C4-2B (cell line): ENCODE measurements at regions not wholly inside any gene's neighbourhood (a gene's known extent, or its start where the extent isn't known, plus 50 kb on each side); places are given as distances from the start of the nearest gene placed in this dataset.
A peak's percentile ranks its signal among the peaks of the same experiment; 100 is the strongest.

Source experiments
- H3K27ac ChIP-seq: fragments of 450-650 bp; 2 replicates; pipeline ENCODE4 v1.5.1; 2017
- ZFX ChIP-seq: fragments of 450-650 bp; IDR thresholded peaks from 2 replicates; pipeline ENCODE4 v1.6.1; 2017
- TF ChIP-seq, protein P1 (sequence below): fragments of 450-650 bp; conservative IDR thresholded peaks from 2 replicates; pipeline ENCODE4 v1.5.1; 2017; ENCODE audit warnings: mild to moderate bottlenecking

DNA sequence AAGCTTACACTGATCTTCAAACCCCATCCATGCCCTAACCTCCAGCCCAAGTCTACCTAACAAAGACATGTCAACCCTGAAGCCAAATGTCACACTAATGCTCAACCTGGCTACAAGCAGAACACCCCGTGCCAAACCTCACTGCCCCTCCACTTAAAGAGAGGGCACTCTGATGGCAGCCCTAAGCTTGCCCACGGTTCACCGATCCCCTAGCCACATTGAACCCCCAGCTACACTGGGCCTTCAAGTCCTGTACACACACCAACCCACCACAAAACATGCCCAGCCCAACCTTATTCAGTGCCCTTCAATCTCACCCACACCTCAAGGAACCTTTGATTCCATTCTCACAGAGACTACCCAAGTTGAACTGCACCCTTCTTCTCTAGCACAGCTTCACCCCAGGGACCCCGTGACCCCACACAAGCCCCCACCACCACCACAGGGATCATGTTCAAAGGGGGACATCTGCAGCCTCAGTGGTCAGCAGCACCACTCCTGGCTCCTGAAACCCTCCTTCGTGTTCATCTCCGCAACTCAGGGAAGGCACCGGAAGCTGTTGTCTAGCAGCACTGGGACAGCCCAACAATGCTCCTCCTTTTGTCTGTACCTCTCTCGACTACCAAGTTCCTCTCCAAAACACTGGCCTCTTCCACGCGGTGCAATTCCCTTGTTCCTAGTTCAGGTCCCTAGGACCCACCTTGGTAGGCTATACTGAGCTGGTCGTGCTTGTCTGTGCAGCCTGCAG, 218.8 kb downstream of the CYP26B1 start:
- H3K27ac ChIP-seq, result no peak overlapping the region
- TF ChIP-seq, protein P1, sequence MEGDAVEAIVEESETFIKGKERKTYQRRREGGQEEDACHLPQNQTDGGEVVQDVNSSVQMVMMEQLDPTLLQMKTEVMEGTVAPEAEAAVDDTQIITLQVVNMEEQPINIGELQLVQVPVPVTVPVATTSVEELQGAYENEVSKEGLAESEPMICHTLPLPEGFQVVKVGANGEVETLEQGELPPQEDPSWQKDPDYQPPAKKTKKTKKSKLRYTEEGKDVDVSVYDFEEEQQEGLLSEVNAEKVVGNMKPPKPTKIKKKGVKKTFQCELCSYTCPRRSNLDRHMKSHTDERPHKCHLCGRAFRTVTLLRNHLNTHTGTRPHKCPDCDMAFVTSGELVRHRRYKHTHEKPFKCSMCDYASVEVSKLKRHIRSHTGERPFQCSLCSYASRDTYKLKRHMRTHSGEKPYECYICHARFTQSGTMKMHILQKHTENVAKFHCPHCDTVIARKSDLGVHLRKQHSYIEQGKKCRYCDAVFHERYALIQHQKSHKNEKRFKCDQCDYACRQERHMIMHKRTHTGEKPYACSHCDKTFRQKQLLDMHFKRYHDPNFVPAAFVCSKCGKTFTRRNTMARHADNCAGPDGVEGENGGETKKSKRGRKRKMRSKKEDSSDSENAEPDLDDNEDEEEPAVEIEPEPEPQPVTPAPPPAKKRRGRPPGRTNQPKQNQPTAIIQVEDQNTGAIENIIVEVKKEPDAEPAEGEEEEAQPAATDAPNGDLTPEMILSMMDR, result no peak
- TF ChIP-seq ZFX, result no peak

DNA sequence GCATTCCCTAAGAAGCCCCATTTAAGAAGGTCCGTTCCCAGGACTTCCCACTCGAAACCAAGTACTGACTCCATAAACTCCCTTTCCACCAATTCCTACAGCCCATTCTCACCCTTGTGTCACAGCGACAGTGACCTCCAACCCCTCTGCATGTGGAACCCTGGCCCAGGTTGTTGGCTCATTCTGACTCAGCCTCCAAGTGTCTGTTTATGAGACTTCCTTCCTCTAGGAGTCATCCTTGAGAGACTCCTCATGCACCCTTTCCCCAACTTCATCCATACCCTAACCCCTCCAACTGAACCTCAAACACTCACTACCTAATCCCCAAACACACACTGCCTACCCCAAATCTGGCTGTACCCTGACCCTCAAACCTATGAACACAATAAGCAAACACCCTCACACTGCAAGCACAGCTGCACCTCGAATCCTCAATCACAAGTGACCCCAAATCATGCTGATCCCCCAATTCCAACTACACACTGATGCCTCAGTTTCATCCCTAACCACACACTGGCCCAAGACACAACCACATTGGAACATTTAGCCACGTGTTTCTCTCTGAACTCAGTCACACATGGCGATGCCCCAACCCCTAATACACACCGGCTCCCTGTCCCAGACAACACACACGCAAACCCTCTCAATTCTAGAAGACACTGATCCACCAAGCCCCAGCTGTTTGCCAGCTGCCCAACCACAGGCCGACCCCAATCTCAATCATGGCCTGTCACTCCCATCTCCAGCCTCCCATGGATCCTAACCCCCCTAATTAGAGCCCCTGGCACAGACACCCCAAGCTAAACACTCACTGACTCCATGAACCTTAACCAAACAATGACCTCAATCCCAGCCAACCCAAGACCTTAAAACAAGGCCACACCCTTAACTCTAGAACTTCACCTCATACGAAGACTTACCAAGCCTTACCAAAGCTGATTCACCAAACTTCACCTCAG, 219.6 kb downstream of the CYP26B1 start:
- TF ChIP-seq, protein P1, result no peak
- no peak for TF ChIP-seq ZFX
- no peak overlapping the region for H3K27ac ChIP-seq

DNA sequence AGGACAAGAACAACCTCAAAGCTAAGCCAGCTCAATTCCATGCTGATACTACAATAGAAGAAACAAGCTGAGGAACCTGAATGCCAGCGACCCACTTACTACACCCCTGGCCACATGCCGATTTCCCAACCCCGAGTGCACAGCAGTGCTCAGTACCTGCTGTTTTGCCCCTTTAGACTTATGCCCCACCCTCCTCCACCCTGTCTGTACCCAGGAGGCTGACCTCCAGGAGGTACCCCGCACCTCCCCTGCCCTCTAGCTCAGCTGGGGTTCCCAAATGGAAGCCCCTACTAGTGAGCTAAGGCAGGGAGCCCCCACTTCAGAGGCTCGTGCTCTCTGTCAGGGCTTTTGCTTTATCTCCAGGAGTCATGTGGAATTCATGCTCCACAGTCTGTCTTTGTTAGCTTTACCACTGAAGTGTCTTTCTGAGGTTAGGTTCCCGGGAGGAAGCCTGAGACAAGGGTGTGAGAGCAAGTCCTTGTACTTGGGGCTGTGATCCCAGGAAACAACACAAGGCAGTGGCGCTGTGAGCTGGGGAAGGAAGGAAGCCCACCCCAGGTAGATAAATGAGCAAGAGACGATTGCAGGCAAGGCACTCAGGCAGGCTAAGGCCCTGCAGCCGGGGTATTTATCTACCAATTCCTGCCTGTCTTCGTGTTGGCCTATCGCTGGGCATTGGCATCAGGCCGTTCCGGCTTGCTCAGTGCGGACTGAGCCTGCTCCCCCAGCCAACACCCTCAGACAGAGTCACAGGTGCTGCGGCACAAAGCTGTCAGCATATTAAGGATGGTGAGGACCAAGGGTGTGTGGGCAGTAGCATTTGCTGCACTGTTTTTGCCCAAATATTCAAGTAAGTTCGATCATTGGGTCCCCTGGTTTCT, 220.5 kb downstream of the CYP26B1 start:
- H3K27ac ChIP-seq, result no peak overlapping the region
- no peak for TF ChIP-seq ZFX

DNA sequence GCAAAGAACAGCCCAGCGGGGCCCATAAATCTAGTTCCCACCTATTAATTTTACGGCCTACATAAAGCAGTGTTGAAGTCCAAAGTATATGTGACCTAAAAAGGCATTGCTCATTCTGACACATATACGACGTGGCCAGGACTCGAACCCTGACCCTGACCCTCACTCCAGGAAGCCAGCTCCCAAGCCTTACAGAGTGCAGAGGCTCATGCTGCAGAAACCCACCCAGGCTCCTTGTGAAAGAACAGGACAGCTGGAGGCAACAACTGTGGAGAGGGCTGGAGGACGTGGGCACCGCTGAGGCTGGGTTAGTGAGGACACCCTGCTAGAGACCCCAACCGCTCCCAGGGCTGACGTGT, 221.6 kb downstream of the CYP26B1 start:
- TF ChIP-seq, protein P1, result no peak
- TF ChIP-seq ZFX, result no peak

DNA sequence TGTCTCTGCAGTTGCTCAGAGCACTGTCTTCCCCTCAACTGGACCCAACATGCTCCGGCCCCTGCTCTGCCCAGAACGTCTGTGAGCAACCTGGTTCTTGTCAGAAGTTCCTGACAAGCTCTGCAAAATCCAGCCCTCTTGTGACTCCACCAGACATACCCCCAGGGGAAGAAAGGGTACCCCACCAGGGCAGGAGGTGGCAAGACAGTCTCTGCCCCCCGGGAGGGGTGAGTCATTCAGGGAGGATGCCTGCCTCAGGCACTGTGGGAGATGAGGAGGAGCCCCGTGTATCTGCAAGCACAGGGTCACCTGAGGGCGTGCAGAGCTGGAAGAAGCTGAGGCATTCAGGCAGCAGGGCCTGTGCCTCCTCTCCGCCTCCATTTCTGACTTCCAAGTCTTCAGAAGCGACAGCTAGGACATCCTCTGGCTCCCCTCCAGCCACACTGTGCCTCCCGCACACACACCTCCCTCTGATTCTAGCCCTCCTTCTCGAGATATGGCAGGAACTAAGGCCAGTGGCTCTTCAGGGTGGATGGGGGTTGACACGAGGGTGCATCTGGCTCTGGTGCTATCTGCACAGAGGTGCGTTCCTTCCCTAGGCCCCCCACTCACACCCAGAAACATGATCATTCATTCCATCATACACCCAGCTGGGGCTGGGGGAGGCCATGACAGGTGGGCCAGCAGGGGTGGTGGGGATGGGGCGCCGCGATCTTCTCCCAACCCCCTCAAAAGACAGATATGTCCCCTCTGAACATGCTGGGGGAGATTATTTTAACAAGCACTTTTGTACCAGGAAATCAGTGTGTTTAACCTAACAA, 222.2 kb downstream of the CYP26B1 start:
- no peak overlapping the region for H3K27ac ChIP-seq
- TF ChIP-seq, protein P1, result no peak
- TF ChIP-seq ZFX, result no peak

More for the DNA sequence above, 221.6 kb downstream of the CYP26B1 start:
- H3K27ac ChIP-seq, result no peak overlapping the region

DNA sequence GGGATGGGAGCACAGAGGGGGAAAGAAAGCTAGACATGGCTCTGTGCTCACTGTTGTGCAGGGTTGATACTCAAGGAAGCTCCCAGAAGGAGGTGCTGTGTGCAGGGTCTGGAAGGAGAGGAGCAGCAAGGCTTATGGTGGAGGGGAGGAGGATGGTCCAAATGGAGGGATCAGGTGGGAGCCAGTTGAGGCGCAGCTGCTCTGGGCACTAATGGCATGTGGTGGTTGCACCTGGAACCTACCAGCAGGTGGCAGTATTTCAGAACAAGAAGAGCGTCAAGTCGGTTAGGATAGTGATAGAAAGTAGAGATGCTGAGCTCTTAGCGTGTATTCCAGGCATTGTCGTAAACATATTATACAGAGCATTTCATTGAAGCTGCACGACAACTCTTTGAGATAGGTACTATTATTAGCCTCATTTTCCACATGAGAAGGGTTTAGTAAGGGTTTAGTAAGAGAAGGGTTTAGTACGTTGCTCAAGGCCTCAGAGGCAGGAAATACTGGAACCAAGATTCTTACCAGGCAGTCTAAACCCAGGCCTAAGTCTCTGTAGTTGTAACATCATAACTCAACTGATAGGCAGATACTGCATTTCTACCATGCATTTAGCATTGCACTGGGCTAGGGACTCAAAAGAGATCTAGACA, 223.7 kb downstream of the CYP26B1 start:
- H3K27ac ChIP-seq, result no peak overlapping the region
- TF ChIP-seq ZFX, result no peak
- TF ChIP-seq, protein P1, result peak; percentile 73
